HEK293 (cell line): ENCODE measurements at regions not wholly inside any gene's neighbourhood (a gene's known extent, or its start where the extent isn't known, plus 50 kb on each side); places are given as distances from the start of the nearest gene placed in this dataset.

Source experiments
- CTCF ChIA-PET: fragments of 350-600 bp; formaldehyde crosslinking; extraction: SDS; loops from one replicate; lab custom pipeline; 2021; ENCODE audit warnings: antibody characterized with exemption; lab: Yijun Ruan, JAX
- POLR2A ChIA-PET: fragments of 300-600 bp; formaldehyde crosslinking; extraction: SDS; loops from one replicate; lab custom pipeline; 2020; ENCODE audit warnings: antibody characterized with exemption, inconsistent platforms; lab: Yijun Ruan, JAX
- H3K27ac ChIP-seq: fragments of 200-500 bp; sonication (Bioruptor generic); 2 replicates; pipeline ENCODE4 v1.5.1; 2014; ENCODE audit warnings: low read depth, low read length, control low read depth, inconsistent platforms; ENCODE audit errors: extremely low read depth
- H3K36me3 ChIP-seq, 2 experiments: fragments of 200-500 bp in 1 of 2; sonication (Bioruptor generic) in 1 of 2; 1 replicate in 1 of 2; 2 replicates in 1 of 2; pipeline ENCODE4 v1.5.1; 2014 to 2017; ENCODE audit warnings: inconsistent platforms in 2 of 2, low read length in 2 of 2; ENCODE audit not compliant: control insufficient read depth in 2 of 2, insufficient read depth in 1 of 2
- H3K4me1 ChIP-seq: fragments of 200-500 bp; sonication (Bioruptor generic); 2 replicates; pipeline ENCODE4 v1.5.1; 2014; ENCODE audit warnings: mild to moderate bottlenecking, low read length, inconsistent platforms; ENCODE audit not compliant: control insufficient read depth, insufficient read depth
- H3K4me3 ChIP-seq: 2 replicates; pipeline ENCODE4 v1.5.1; 2011; ENCODE audit warnings: low read depth, mild to moderate bottlenecking, control low read depth, low read length, moderate library complexity
- H3K9me3 ChIP-seq: fragments of 200-500 bp; sonication (Bioruptor generic); 2 replicates; pipeline ENCODE4 v1.5.1; 2014; ENCODE audit warnings: low read depth, low read length, inconsistent platforms; ENCODE audit not compliant: control insufficient read depth, insufficient read depth
- BCL11B ChIP-seq: fragments of 450-650 bp; formaldehyde crosslinking; IDR thresholded peaks from 2 replicates; pipeline ENCODE4 v1.5.1; 2016; ENCODE audit warnings: low read depth, missing biosample characterization, missing genetic modification characterization
- EGR2 ChIP-seq: fragments of 450-650 bp; formaldehyde crosslinking; IDR thresholded peaks from 2 replicates; pipeline ENCODE4 v1.5.1; 2016; ENCODE audit warnings: low read depth, missing biosample characterization, missing genetic modification characterization
- GLI2 ChIP-seq: fragments of 450-650 bp; formaldehyde crosslinking; IDR thresholded peaks from 2 replicates; pipeline ENCODE4; 2017; ENCODE audit warnings: missing biosample characterization, missing genetic modification characterization, low read depth, borderline replicate concordance
- HOXA7 ChIP-seq: sonication (generic); formaldehyde crosslinking; IDR thresholded peaks from 2 replicates; pipeline ENCODE4 v1.8.1; 2022; ENCODE audit warnings: missing genetic modification reagents, borderline replicate concordance
- PRDM4 ChIP-seq: fragments of 450-650 bp; formaldehyde crosslinking; IDR thresholded peaks from 2 replicates; pipeline ENCODE4 v1.5.1; 2017; ENCODE audit warnings: missing biosample characterization, missing genetic modification characterization
- PRDM6 ChIP-seq: fragments of 450-650 bp; formaldehyde crosslinking; IDR thresholded peaks from 2 replicates; pipeline ENCODE4 v1.5.1; 2017; ENCODE audit warnings: missing biosample characterization, missing genetic modification characterization
- SP2 ChIP-seq: fragments of 450-650 bp; formaldehyde crosslinking; IDR thresholded peaks from 2 replicates; pipeline ENCODE4 v1.5.1; 2016; ENCODE audit warnings: missing biosample characterization, missing genetic modification characterization
- SP7 ChIP-seq: fragments of 450-650 bp; formaldehyde crosslinking; IDR thresholded peaks from 2 replicates; pipeline ENCODE4 v1.5.1; 2016; ENCODE audit warnings: missing biosample characterization, missing genetic modification characterization
- YY1 ChIP-seq: fragments of 450-650 bp; formaldehyde crosslinking; IDR thresholded peaks from 2 replicates; pipeline ENCODE4 v1.5.1; 2018; ENCODE audit warnings: missing biosample characterization, missing genetic modification characterization
- YY2 ChIP-seq: fragments of 450-650 bp; formaldehyde crosslinking; IDR thresholded peaks from 2 replicates; pipeline ENCODE4 v1.5.1; 2016; ENCODE audit warnings: missing biosample characterization, missing genetic modification characterization
- ZFHX2 ChIP-seq: fragments of 450-650 bp; formaldehyde crosslinking; conservative IDR thresholded peaks from 2 replicates; pipeline ENCODE4 v1.5.1; 2016; ENCODE audit warnings: missing biosample characterization, missing genetic modification characterization
- ZNF10 ChIP-seq: fragments of 450-650 bp; formaldehyde crosslinking; IDR thresholded peaks from 2 replicates; pipeline ENCODE4 v1.5.1; 2017; ENCODE audit warnings: missing biosample characterization, missing genetic modification characterization
- ZNF138 ChIP-seq: fragments of 450-650 bp; formaldehyde crosslinking; IDR thresholded peaks from 2 replicates; pipeline ENCODE4 v1.5.1; 2016; ENCODE audit warnings: missing biosample characterization, missing genetic modification characterization, borderline replicate concordance
- ZNF169 ChIP-seq: fragments of 450-650 bp; formaldehyde crosslinking; IDR thresholded peaks from 2 replicates; pipeline ENCODE4 v1.5.1; 2016; ENCODE audit warnings: missing biosample characterization, missing genetic modification characterization
- ZNF174 ChIP-seq: fragments of 450-650 bp; formaldehyde crosslinking; IDR thresholded peaks from 2 replicates; pipeline ENCODE4 v1.5.0; 2017; ENCODE audit warnings: missing biosample characterization, mild to moderate bottlenecking, missing genetic modification characterization
- ZNF2 ChIP-seq: fragments of 450-650 bp; formaldehyde crosslinking; IDR thresholded peaks from 2 replicates; pipeline ENCODE4 v1.5.1; 2016; ENCODE audit warnings: missing biosample characterization, missing genetic modification characterization
- ZNF211 ChIP-seq: fragments of 450-650 bp; formaldehyde crosslinking; IDR thresholded peaks from 2 replicates; pipeline ENCODE4 v1.5.1; 2016; ENCODE audit warnings: low read depth, missing biosample characterization, missing genetic modification characterization
- ZNF335 ChIP-seq: fragments of 450-650 bp; formaldehyde crosslinking; conservative IDR thresholded peaks from 2 replicates; pipeline ENCODE4 v1.5.1; 2016; ENCODE audit warnings: missing biosample characterization, missing genetic modification characterization
- ZNF341 ChIP-seq: fragments of 450-650 bp; formaldehyde crosslinking; IDR thresholded peaks from 2 replicates; pipeline ENCODE4; 2016; ENCODE audit warnings: low read depth, missing biosample characterization, missing genetic modification characterization
- ZNF514 ChIP-seq: fragments of 450-650 bp; formaldehyde crosslinking; IDR thresholded peaks from 2 replicates; pipeline ENCODE4 v1.5.1; 2016; ENCODE audit warnings: missing biosample characterization, missing genetic modification characterization
- ZNF621 ChIP-seq: fragments of 450-650 bp; formaldehyde crosslinking; IDR thresholded peaks from 2 replicates; pipeline ENCODE4 v1.5.1; 2017; ENCODE audit warnings: missing biosample characterization, missing genetic modification characterization
- ZNF626 ChIP-seq: fragments of 450-650 bp; sonication (Bioruptor Pico); formaldehyde crosslinking; IDR thresholded peaks from 2 replicates; pipeline ENCODE4 v1.5.1; 2018; ENCODE audit warnings: missing biosample characterization, missing genetic modification characterization, inconsistent platforms
- ZNF76 ChIP-seq: fragments of 450-650 bp; formaldehyde crosslinking; IDR thresholded peaks from 2 replicates; pipeline ENCODE4; 2016; ENCODE audit warnings: low read depth, missing biosample characterization, missing genetic modification characterization, borderline replicate concordance
- ZNF792 ChIP-seq: fragments of 450-650 bp; formaldehyde crosslinking; IDR thresholded peaks from 2 replicates; pipeline ENCODE4 v1.5.1; 2016; ENCODE audit warnings: missing biosample characterization, missing genetic modification characterization
- ZNF837 ChIP-seq: fragments of 450-650 bp; formaldehyde crosslinking; IDR thresholded peaks from 2 replicates; pipeline ENCODE4 v1.5.1; 2016; ENCODE audit warnings: missing biosample characterization, missing genetic modification characterization
- ZSCAN18 ChIP-seq: fragments of 450-650 bp; formaldehyde crosslinking; IDR thresholded peaks from 2 replicates; pipeline ENCODE4 v1.5.1; 2016; ENCODE audit warnings: missing biosample characterization, missing genetic modification characterization
- TF ChIP-seq, protein P1 (sequence below): fragments of 450-650 bp; formaldehyde crosslinking; IDR thresholded peaks from 2 replicates; pipeline ENCODE4 v1.5.1; 2017; ENCODE audit warnings: missing biosample characterization, missing genetic modification characterization
- TF ChIP-seq, protein P2 (sequence below): fragments of 450-650 bp; formaldehyde crosslinking; IDR thresholded peaks from 2 replicates; pipeline ENCODE4 v1.5.1; 2016; ENCODE audit warnings: missing biosample characterization, missing genetic modification characterization
- TF ChIP-seq, protein P3 (sequence below): fragments of 450-650 bp; formaldehyde crosslinking; IDR thresholded peaks from 2 replicates; pipeline ENCODE4 v1.5.1; 2016; ENCODE audit warnings: missing biosample characterization, missing genetic modification characterization, borderline replicate concordance

DNA sequence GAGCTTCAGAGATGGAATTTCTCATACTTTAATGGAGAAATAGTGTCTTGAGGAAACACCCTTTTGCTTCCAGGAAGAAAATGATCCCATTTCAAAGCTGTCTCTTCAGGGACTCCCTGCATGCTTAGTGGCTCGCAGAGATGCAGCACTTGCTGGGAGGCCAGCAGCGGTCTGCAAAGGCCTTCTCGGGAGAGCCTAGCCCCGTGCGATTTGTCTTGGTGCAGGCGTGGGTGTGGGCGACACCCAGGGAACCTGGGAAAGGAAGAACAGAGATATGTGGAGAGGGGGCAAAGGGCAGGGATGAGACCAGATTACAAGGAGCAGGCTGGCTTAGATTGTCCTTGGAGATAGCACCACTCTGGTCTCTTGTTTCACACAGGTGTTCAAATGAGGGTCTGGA, 352.3 kb upstream of the PODXL start:
- TF ChIP-seq, protein P1, sequence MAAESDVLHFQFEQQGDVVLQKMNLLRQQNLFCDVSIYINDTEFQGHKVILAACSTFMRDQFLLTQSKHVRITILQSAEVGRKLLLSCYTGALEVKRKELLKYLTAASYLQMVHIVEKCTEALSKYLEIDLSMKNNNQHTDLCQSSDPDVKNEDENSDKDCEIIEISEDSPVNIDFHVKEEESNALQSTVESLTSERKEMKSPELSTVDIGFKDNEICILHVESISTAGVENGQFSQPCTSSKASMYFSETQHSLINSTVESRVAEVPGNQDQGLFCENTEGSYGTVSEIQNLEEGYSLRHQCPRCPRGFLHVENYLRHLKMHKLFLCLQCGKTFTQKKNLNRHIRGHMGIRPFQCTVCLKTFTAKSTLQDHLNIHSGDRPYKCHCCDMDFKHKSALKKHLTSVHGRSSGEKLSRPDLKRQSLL (tag by site-specific recombination): no peak
- TF ChIP-seq ZNF138 (no peak), BCL11B (tag by site-specific recombination) (no peak), ZNF76 (no peak), ZNF10 (tag by site-specific recombination) (no peak), ZNF514 (tag by site-specific recombination) (no peak), ZSCAN18 (tag by site-specific recombination) (no peak), ZFHX2 (tag by site-specific recombination) (no peak), ZNF792 (no peak), ZNF169 (tag by site-specific recombination) (no peak), ZNF211 (tag by site-specific recombination) (no peak), SP2 (tag by site-specific recombination) (no peak), YY2 (tag by site-specific recombination) (no peak), PRDM6 (tag by site-specific recombination) (no peak), GLI2 (tag by site-specific recombination) (no peak), HOXA7 (no peak), PRDM4 (no peak), ZNF335 (no peak)
- H3K27ac ChIP-seq: no peak overlapping the region
- ChIA-PET CTCF (interaction anchor here (1.2 to 2.8 kb wide), 3 partner anchors 12 to 354 kb away, joined by 3 to 10 read pairs (median 4); no protein-coding TSS in a partner anchor), POLR2A (interaction anchor here (0.5 to 1.6 kb wide), 2 partner anchors 12 to 132 kb away, joined by 3 read pairs; no protein-coding TSS in a partner anchor)
- no peaks in the 10 kb centered on the region for H3K4me1 ChIP-seq
- H3K4me3 ChIP-seq: no peak overlapping the region
- no peaks in the 10 kb centered on the region for H3K36me3 ChIP-seq
- no peaks in the 10 kb centered on the region for H3K9me3 ChIP-seq

DNA sequence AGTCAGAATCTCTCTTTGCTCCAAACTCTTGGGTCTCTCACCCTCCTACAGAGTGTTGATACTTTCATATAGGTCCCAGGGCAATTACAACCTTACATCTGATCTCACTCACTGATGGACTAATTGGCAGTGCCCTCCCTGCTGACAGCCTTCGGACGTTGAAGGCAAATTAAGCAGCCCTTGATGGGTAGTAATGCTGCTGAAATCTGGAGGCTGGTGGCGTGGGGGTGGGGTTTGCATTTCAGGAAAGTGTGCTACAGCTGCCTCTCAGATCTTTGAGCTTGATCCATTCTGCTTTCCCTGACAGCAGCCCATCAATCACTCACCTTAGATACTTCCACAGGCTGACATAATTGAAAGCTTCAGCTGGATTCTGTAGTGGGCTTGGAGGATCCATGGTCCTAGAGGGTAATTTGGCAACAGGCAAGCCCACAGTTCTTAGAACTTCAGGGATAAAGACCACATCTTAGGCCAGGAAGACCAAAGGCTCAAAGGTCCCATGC, 349.1 kb upstream of the PODXL start:
- Histone ChIP-seq H3K36me3 (no peaks in the 10 kb centered on the region), H3K27ac (no peak overlapping the region), H3K4me1 (no peaks in the 10 kb centered on the region), H3K4me3 (no peak overlapping the region), H3K9me3 (no peaks in the 10 kb centered on the region)
- CTCF ChIA-PET: interaction anchor here (0.6 kb wide), 1 partner anchor 609 kb away, joined by 3 read pairs; no protein-coding TSS in a partner anchor
- POLR2A ChIA-PET: interaction anchor here (0.6 kb wide), 1 partner anchor 472 kb away, joined by 3 read pairs; no protein-coding TSS in a partner anchor
- TF ChIP-seq ZNF2 (tag by site-specific recombination): no peak
- TF ChIP-seq ZNF341 (tag by site-specific recombination): no peak
- TF ChIP-seq ZNF10 (tag by site-specific recombination): no peak
- no peak for TF ChIP-seq ZNF174 (tag by site-specific recombination)
- no peak for TF ChIP-seq YY1 (tag by site-specific recombination)
- TF ChIP-seq ZNF626 (tag by site-specific recombination): no peak
- TF ChIP-seq, protein P2, sequence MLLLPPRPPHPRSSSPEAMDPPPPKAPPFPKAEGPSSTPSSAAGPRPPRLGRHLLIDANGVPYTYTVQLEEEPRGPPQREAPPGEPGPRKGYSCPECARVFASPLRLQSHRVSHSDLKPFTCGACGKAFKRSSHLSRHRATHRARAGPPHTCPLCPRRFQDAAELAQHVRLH (tag by site-specific recombination): no peak
- peak; percentile 13; the same call in 1 of the 2 replicates for TF ChIP-seq SP7 (tag by site-specific recombination)
- TF ChIP-seq ZNF621 (tag by site-specific recombination): no peak
- TF ChIP-seq ZNF837 (tag by site-specific recombination): no peak
- TF ChIP-seq, protein P3, sequence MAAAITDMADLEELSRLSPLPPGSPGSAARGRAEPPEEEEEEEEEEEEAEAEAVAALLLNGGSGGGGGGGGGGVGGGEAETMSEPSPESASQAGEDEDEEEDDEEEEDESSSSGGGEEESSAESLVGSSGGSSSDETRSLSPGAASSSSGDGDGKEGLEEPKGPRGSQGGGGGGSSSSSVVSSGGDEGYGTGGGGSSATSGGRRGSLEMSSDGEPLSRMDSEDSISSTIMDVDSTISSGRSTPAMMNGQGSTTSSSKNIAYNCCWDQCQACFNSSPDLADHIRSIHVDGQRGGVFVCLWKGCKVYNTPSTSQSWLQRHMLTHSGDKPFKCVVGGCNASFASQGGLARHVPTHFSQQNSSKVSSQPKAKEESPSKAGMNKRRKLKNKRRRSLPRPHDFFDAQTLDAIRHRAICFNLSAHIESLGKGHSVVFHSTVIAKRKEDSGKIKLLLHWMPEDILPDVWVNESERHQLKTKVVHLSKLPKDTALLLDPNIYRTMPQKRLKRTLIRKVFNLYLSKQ (tag by site-specific recombination): no peak
- TF ChIP-seq EGR2: no peak
